Hepatocyte (in vitro differentiated cells): ENCODE measurements at regions not wholly inside any gene's neighbourhood (a gene's known extent, or its start where the extent isn't known, plus 50 kb on each side); places are given as distances from the start of the nearest gene placed in this dataset.

Experiments used
- CTCF ChIP-seq: fragments of 200-600 bp; sonication (generic); IDR thresholded peaks from 2 replicates; pipeline ENCODE4 v1.5.1; 2016; ENCODE audit warnings: antibody characterized with exemption, mild to moderate bottlenecking; ENCODE audit not compliant: poor library complexity
- EZH2 ChIP-seq: fragments of 200-600 bp; sonication (generic); IDR thresholded peaks from 2 replicates; pipeline ENCODE4 v1.6.1; 2016; ENCODE audit warnings: antibody characterized with exemption, mild to moderate bottlenecking, borderline replicate concordance

GRCh38 chr7:12985228-12985627 is 297.8 kb downstream of the ARL4A start:
- no peak for TF ChIP-seq EZH2
- no peak for TF ChIP-seq CTCF
